Fibroblast of lung (primary cell): ENCODE measurements at regions not wholly inside any gene's neighbourhood (a gene's known extent, or its start where the extent isn't known, plus 50 kb on each side); places are given as distances from the start of the nearest gene placed in this dataset.

Source experiments
- DNase-seq, 2 donors: peaks; one replicate each; pipeline versions ENCODE4 v3.0.0 to v3.0.0-alpha.2; 2010; ENCODE audit warnings: low read depth in 2 of 2
- H2AFZ ChIP-seq: 2 replicates; pipeline ENCODE4 v1.5.1; 2012; ENCODE audit warnings: low read length, control low read depth, inconsistent platforms
- H3K27ac ChIP-seq: 2 replicates; pipeline ENCODE4 v1.5.1; 2011; ENCODE audit warnings: low read length, control low read depth; ENCODE audit not compliant: insufficient read depth
- H3K27me3 ChIP-seq: 2 replicates; pipeline ENCODE4 v1.5.1; 2011; ENCODE audit warnings: mild to moderate bottlenecking, low read length; ENCODE audit not compliant: control insufficient read depth, insufficient read depth
- H3K36me3 ChIP-seq: 2 replicates; pipeline ENCODE4 v1.5.1; 2011; ENCODE audit warnings: low read length; ENCODE audit not compliant: control insufficient read depth, insufficient read depth
- H3K4me1 ChIP-seq: 2 replicates; pipeline ENCODE4 v1.5.1; 2011; ENCODE audit warnings: low read length; ENCODE audit not compliant: control insufficient read depth, insufficient read depth; ENCODE audit errors: extremely low read depth
- H3K4me2 ChIP-seq: 2 replicates; pipeline ENCODE4 v1.5.1; 2011; ENCODE audit warnings: low read length, control low read depth; ENCODE audit not compliant: insufficient read depth; ENCODE audit errors: extremely low read depth
- H3K4me3 ChIP-seq, 4 experiments: fragments of 200-600 bp in 1 of 4; sonication (generic) in 1 of 4; replicated peaks in 1 of 4; 2 replicates each; pipeline ENCODE4 v1.5.1; 2011 to 2016; ENCODE audit warnings: low read length in 4 of 4, low read depth in 3 of 4, mild to moderate bottlenecking in 3 of 4, control low read depth in 2 of 4, inconsistent platforms in 1 of 4, mixed read lengths in 1 of 4; ENCODE audit not compliant: insufficient read depth in 1 of 4; ENCODE audit errors: control extremely low read depth in 1 of 4
- H3K79me2 ChIP-seq: 2 replicates; pipeline ENCODE4 v1.5.1; 2012; ENCODE audit warnings: mild to moderate bottlenecking, low read length, inconsistent platforms; ENCODE audit not compliant: control insufficient read depth, insufficient read depth
- H3K9ac ChIP-seq: 2 replicates; pipeline ENCODE4 v1.5.1; 2011; ENCODE audit warnings: mild to moderate bottlenecking, low read length, control low read depth; ENCODE audit not compliant: insufficient read depth
- H3K9me3 ChIP-seq: 2 replicates; pipeline ENCODE4 v1.5.1; 2012; ENCODE audit warnings: low read depth, low read length; ENCODE audit not compliant: control insufficient read depth, insufficient read depth
- H4K20me1 ChIP-seq: 2 replicates; pipeline ENCODE4 v1.5.1; 2011; ENCODE audit warnings: low read length; ENCODE audit not compliant: control insufficient read depth, insufficient read depth; ENCODE audit errors: extremely low read depth
- CTCF ChIP-seq, 2 donors: IDR thresholded peaks in 1 of 2; conservative IDR thresholded peaks in 1 of 2; 1 replicate in 1 of 2; 2 replicates in 1 of 2; pipeline ENCODE4 v1.5.1; 2011 to 2012; ENCODE audit warnings: low read length in 2 of 2, control low read depth in 1 of 2, inconsistent platforms in 1 of 2, low read depth in 1 of 2, mild to moderate bottlenecking in 1 of 2
- EZH2 ChIP-seq: IDR thresholded peaks from 2 replicates; pipeline ENCODE4 v1.5.1; 2012; ENCODE audit warnings: low read length, control low read depth, mild to moderate bottlenecking; ENCODE audit errors: missing control alignments

GRCh38 chr13:59472134-59472533 lies 691.6 kb downstream of the DIAPH3 start:
- Histone ChIP-seq H3K4me2 (no peak overlapping the region), H3K4me1 (peaks cover 5% of the 10 kb centered on the region), H3K4me3 (no peak overlapping the region), H3K27me3 (no peaks in the 10 kb centered on the region), H3K9ac (no peak overlapping the region), H3K9me3 (no peaks in the 10 kb centered on the region), H3K27ac (no peak overlapping the region), H2AFZ (no peak overlapping the region), H3K36me3 (no peaks in the 10 kb centered on the region), H3K79me2 (no peaks in the 10 kb centered on the region), H4K20me1 (no peaks in the 10 kb centered on the region)
- peak; percentile 47 to 55 for DNase-seq
- TF ChIP-seq CTCF (conservative IDR thresholded peaks at IDR 0.05 in 1 of 2, IDR thresholded peaks at IDR 0.05 in 1 of 2; ENCODE audit: low read depth in 1 of 2, low read length in 2 of 2) (no peak), EZH2 (no peak)

GRCh38 chr13:59474696-59475095 lies 689.0 kb downstream of the DIAPH3 start:
- TF ChIP-seq EZH2 (no peak), CTCF (conservative IDR thresholded peaks at IDR 0.05 in 1 of 2, IDR thresholded peaks at IDR 0.05 in 1 of 2; ENCODE audit: low read depth in 1 of 2, low read length in 2 of 2) (no peak)
- no peak overlapping the region for H3K4me2 ChIP-seq
- H3K9me3 ChIP-seq: no peaks in the 10 kb centered on the region
- H3K4me1 ChIP-seq: peaks cover 5% of the 10 kb centered on the region
- H3K9ac ChIP-seq: no peak overlapping the region
- no peak overlapping the region for H3K4me3 ChIP-seq
- H3K27ac ChIP-seq: no peak overlapping the region
- no peaks in the 10 kb centered on the region for H3K79me2 ChIP-seq
- no peak for DNase-seq
- H3K27me3 ChIP-seq: no peaks in the 10 kb centered on the region
- no peak overlapping the region for H2AFZ ChIP-seq
- no peaks in the 10 kb centered on the region for H3K36me3 ChIP-seq
- no peaks in the 10 kb centered on the region for H4K20me1 ChIP-seq

GRCh38 chr13:59475911-59476310 lies 687.8 kb downstream of the DIAPH3 start:
- DNase-seq: no peak
- H3K4me1 ChIP-seq: peaks cover 5% of the 10 kb centered on the region
- H3K27ac ChIP-seq: no peak overlapping the region
- no peak overlapping the region for H3K4me3 ChIP-seq
- no peaks in the 10 kb centered on the region for H3K79me2 ChIP-seq
- TF ChIP-seq EZH2: no peak
- H2AFZ ChIP-seq: no peak overlapping the region
- H3K9me3 ChIP-seq: no peaks in the 10 kb centered on the region
- no peaks in the 10 kb centered on the region for H4K20me1 ChIP-seq
- no peak overlapping the region for H3K4me2 ChIP-seq
- H3K27me3 ChIP-seq: no peaks in the 10 kb centered on the region
- no peaks in the 10 kb centered on the region for H3K36me3 ChIP-seq
- no peak overlapping the region for H3K9ac ChIP-seq
